Effector memory CD8-positive, alpha-beta T cell (primary cell): ENCODE measurements at regions not wholly inside any gene's neighbourhood (a gene's known extent, or its start where the extent isn't known, plus 50 kb on each side); places are given as distances from the start of the nearest gene placed in this dataset.

Experiments
- ATAC-seq: fragments of 150-1000 bp; cut with Tn5 transposase; replicated peaks from 2 replicates; pipeline ENCODE4 v1.10.0; 2021; ENCODE audit warnings: mild to moderate bottlenecking, moderate library complexity
- DNase-seq, 3 experiments: peaks; one replicate each; pipeline ENCODE4 v3.0.0; 2021
- H3K27ac Mint-ChIP-seq, 2 donors: one replicate each; pipeline ENCODE4 v1.8.0; 2022; ENCODE audit warnings: mild to moderate bottlenecking in 2 of 2, mixed read lengths in 2 of 2, moderate library complexity in 2 of 2
- H3K27me3 Mint-ChIP-seq, 2 donors: one replicate each; pipeline ENCODE4 v1.8.0; 2022; ENCODE audit warnings: mixed read lengths in 2 of 2
- H3K36me3 Mint-ChIP-seq: one replicate; pipeline ENCODE4 v1.8.0; 2022; ENCODE audit warnings: mild to moderate bottlenecking, moderate library complexity, mixed read lengths; ENCODE audit not compliant: insufficient read depth
- H3K4me1 Mint-ChIP-seq, 2 donors: one replicate each; pipeline ENCODE4 v1.8.0; 2022; ENCODE audit warnings: low read depth in 2 of 2, mixed read lengths in 2 of 2
- H3K4me3 Mint-ChIP-seq, 2 donors: one replicate each; pipeline ENCODE4 v1.8.0; 2022; ENCODE audit warnings: mild to moderate bottlenecking in 2 of 2, mixed read lengths in 2 of 2, moderate library complexity in 2 of 2
- H3K9me3 Mint-ChIP-seq, 2 donors: one replicate each; pipeline ENCODE4 v1.8.0; 2022; ENCODE audit warnings: mixed read lengths in 2 of 2

GRCh38 chr2:14944562-14945346, 312.2 kb downstream of the LRATD1 start:
- DNase-seq (no peak), ATAC-seq (no peak)
- Mint-ChIP-seq H3K36me3 (no peaks in the 10 kb centered on the region), H3K27ac (no peak overlapping the region), H3K27me3 (peaks cover 6 to 9% of the 10 kb centered on the region in 2 donors), H3K9me3 (peaks cover 5 to 10% of the 10 kb centered on the region in 2 donors), H3K4me3 (no peak overlapping the region), H3K4me1 (no peaks in the 10 kb centered on the region)

DNA sequence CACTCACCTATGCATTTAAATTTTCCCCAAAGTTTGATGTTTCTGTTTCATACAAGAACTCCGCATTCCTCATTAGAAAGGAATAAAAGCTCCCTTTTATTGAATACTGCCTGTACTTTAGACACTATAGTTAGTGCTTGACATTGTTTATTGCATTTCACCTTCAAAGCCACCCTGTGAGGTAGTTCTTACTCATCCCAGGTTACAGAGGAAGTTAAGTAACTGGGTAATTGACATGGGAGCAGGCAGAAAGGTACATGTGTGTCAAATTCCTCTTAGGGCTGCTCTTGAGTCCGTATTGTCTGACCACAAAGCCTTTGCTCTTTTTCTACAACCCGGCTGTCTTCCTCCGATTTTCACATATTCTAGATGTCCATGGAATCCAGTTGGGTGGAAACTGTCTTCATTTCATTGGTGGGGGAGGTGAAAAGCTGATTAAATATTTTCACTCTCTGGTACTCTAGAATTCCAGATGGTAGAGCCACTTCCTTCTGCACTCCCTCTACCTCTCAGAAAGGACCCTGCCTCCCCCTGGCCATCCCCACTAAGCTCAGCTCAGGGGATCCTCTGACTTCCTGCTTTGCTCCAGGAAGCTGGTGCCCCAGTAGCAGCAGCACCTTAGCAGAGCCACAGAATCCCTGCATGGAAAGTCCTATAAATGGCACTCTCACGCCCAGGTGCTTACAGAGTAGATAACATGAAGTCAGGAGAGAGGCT, 319.2 kb downstream of the LRATD1 start:
- ATAC-seq: no peak
- H3K9me3 Mint-ChIP-seq: peaks cover 1 to 23% of the 10 kb centered on the region in 2 donors
- no peaks in the 10 kb centered on the region for H3K36me3 Mint-ChIP-seq
- no peak overlapping the region for H3K4me3 Mint-ChIP-seq
- H3K27me3 Mint-ChIP-seq: peaks cover 20 to 28% of the 10 kb centered on the region in 2 donors
- no peak overlapping the region for H3K27ac Mint-ChIP-seq
- DNase-seq: no peak
- peaks cover 0 to 4% of the 10 kb centered on the region in 2 donors for H3K4me1 Mint-ChIP-seq

GRCh38 chr2:14952400-14952963, 320.0 kb downstream of the LRATD1 start:
- H3K36me3 Mint-ChIP-seq: no peaks in the 10 kb centered on the region
- peaks cover 20 to 31% of the 10 kb centered on the region in 2 donors for H3K27me3 Mint-ChIP-seq
- no peak for ATAC-seq
- H3K9me3 Mint-ChIP-seq: peaks cover 1 to 23% of the 10 kb centered on the region in 2 donors
- H3K4me1 Mint-ChIP-seq: peaks cover 0 to 4% of the 10 kb centered on the region in 2 donors
- no peak for DNase-seq
- no peak overlapping the region for H3K27ac Mint-ChIP-seq
- H3K4me3 Mint-ChIP-seq: no peak overlapping the region

GRCh38 chr2:14960686-14961324, 328.3 kb downstream of the LRATD1 start:
- DNase-seq (no peak), ATAC-seq (no peak)
- Mint-ChIP-seq H3K36me3 (no peaks in the 10 kb centered on the region), H3K27me3 (peaks cover 15 to 21% of the 10 kb centered on the region in 2 donors), H3K9me3 (peaks cover 0 to 7% of the 10 kb centered on the region in 2 donors), H3K4me3 (no peak overlapping the region), H3K27ac (no peak overlapping the region), H3K4me1 (no peaks in the 10 kb centered on the region)

- Mint-ChIP-seq H3K27ac (no peak overlapping the region), H3K4me1 (no peaks in the 10 kb centered on the region), H3K36me3 (no peaks in the 10 kb centered on the region), H3K4me3 (no peak overlapping the region), H3K27me3 (peaks cover 6 to 19% of the 10 kb centered on the region in 2 donors), H3K9me3 (peaks cover 3 to 7% of the 10 kb centered on the region in 2 donors)
- no peak for DNase-seq
- ATAC-seq: no peak
These were observed 335.2 kb downstream of the LRATD1 start for GRCh38 chr2:14967729-14968128.

- no peak for DNase-seq
- H3K36me3 Mint-ChIP-seq: no peaks in the 10 kb centered on the region
- peaks cover 3 to 7% of the 10 kb centered on the region in 2 donors for H3K9me3 Mint-ChIP-seq
- peaks cover 10 to 13% of the 10 kb centered on the region in 2 donors for H3K27me3 Mint-ChIP-seq
- H3K4me3 Mint-ChIP-seq: no peak overlapping the region
- no peak overlapping the region for H3K27ac Mint-ChIP-seq
- no peak for ATAC-seq
- no peaks in the 10 kb centered on the region for H3K4me1 Mint-ChIP-seq
These were observed 342.9 kb downstream of the LRATD1 start for GRCh38 chr2:14975381-14975780.

GRCh38 chr2:14977021-14977420, 344.5 kb downstream of the LRATD1 start:
- ATAC-seq: no peak

GRCh38 chr2:14978845-14979244, 346.3 kb downstream of the LRATD1 start:
- no peaks in the 10 kb centered on the region for H3K36me3 Mint-ChIP-seq
- H3K4me3 Mint-ChIP-seq: no peak overlapping the region
- DNase-seq (no peak), ATAC-seq (no peak)
- H3K27ac Mint-ChIP-seq: no peak overlapping the region
- H3K27me3 Mint-ChIP-seq: peaks cover 10 to 13% of the 10 kb centered on the region in 2 donors
- no peaks in the 10 kb centered on the region for H3K9me3 Mint-ChIP-seq
- no peaks in the 10 kb centered on the region for H3K4me1 Mint-ChIP-seq

More at GRCh38 chr2:14977021-14977420, 344.5 kb downstream of the LRATD1 start:
- Mint-ChIP-seq H3K4me1 (no peaks in the 10 kb centered on the region), H3K4me3 (no peak overlapping the region), H3K36me3 (no peaks in the 10 kb centered on the region), H3K9me3 (no peaks in the 10 kb centered on the region), H3K27ac (no peak overlapping the region), H3K27me3 (peaks cover 10 to 13% of the 10 kb centered on the region in 2 donors)
- no peak for DNase-seq

DNA sequence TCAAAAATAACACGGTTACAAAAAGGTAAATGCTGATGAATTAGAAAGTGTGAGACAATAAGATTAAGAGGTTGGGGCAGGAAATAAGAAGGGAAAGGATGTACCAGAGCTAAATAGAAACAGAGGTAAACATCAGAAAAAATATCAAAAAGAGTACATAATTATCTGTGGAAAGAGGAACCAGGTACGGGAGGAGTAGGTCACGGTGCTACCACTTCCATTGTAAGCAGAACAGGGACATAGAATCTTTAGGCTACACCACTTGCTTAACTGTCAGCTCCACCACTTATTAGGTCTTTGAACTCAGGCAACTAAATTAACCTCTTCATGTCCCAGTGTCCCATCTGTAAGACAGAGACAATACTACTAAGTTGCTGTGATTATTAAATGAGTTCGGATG, 350.3 kb downstream of the LRATD1 start:
- ATAC-seq: no peak
- peaks cover under 1 to 17% of the 10 kb centered on the region in 2 donors for H3K27me3 Mint-ChIP-seq
- H3K4me3 Mint-ChIP-seq: no peak overlapping the region

DNA sequence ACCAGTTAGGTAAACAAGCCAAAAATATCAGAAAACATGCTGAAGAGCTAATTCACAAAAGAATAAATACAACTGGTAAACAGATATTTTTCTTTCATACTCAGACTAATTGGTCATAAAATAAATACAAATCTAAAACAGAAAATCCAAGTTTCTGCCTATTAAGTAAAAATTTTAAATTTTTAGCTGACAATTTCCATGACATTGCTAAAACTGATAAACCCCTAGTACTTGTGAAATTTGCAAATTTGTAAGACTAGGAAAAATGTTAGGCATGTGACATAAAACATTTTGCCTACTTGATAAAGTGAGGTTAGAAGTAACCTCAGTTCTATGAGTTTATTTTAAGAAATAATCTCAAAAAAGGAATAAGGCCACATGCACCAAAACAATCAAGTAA, 356.1 kb downstream of the LRATD1 start:
- peaks cover 6 to 12% of the 10 kb centered on the region in 2 donors for H3K27me3 Mint-ChIP-seq
- no peak for ATAC-seq
- H3K9me3 Mint-ChIP-seq: no peaks in the 10 kb centered on the region
- no peaks in the 10 kb centered on the region for H3K4me1 Mint-ChIP-seq
- H3K27ac Mint-ChIP-seq: no peak overlapping the region
- no peak overlapping the region for H3K4me3 Mint-ChIP-seq
- H3K36me3 Mint-ChIP-seq: no peaks in the 10 kb centered on the region
- DNase-seq: no peak

More for the DNA sequence above, 350.3 kb downstream of the LRATD1 start:
- H3K36me3 Mint-ChIP-seq: no peaks in the 10 kb centered on the region
- H3K4me1 Mint-ChIP-seq: no peaks in the 10 kb centered on the region
- no peak for DNase-seq
- H3K9me3 Mint-ChIP-seq: no peaks in the 10 kb centered on the region
- H3K27ac Mint-ChIP-seq: no peak overlapping the region

GRCh38 chr2:14991723-14992122, 359.2 kb downstream of the LRATD1 start:
- Mint-ChIP-seq H3K4me1 (no peaks in the 10 kb centered on the region), H3K4me3 (no peak overlapping the region), H3K9me3 (no peaks in the 10 kb centered on the region), H3K36me3 (no peaks in the 10 kb centered on the region), H3K27ac (no peak overlapping the region), H3K27me3 (peaks cover 10 to 13% of the 10 kb centered on the region in 2 donors)
- DNase-seq (no peak), ATAC-seq (no peak)

GRCh38 chr2:14994721-14995120, 362.2 kb downstream of the LRATD1 start:
- no peaks in the 10 kb centered on the region for H3K36me3 Mint-ChIP-seq
- H3K27ac Mint-ChIP-seq: no peak overlapping the region

DNA sequence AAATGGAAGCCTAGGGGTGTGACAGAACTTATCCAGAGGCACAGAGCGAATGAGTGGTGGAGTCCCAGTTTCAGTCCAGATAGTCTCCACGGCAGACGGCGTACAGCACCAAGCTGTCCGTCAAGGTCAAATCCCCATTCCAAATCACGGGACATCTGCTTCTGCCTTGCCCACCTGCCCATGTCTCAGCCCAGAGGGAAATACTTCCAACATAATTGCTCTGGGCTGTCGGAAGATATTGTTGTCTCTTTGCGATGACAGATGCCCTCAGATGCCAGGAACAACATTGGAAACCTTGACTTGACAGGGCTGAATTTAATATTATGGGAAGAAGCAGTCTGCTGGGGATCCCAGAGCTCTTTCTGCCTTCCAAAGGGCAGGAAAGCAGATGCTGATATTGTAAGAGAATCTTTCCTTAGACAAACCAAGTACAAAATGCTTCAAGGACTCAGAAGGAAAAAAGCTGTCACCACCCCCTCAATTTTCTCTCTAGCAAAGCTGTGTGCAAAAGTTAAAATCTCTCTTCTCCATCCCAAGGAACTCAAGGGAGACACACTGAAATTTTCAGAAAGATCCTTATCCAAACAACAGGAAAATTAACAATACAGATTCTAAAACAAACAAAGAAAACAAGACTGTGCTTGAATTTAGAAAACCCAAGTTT, 364.0 kb downstream of the LRATD1 start:
- Mint-ChIP-seq H3K9me3 (no peaks in the 10 kb centered on the region), H3K4me3 (no peak overlapping the region), H3K36me3 (no peaks in the 10 kb centered on the region), H3K4me1 (no peaks in the 10 kb centered on the region), H3K27ac (no peak overlapping the region), H3K27me3 (peaks cover 7 to 10% of the 10 kb centered on the region in 2 donors)
- ATAC-seq (no peak), DNase-seq (no peak)

More at GRCh38 chr2:14994721-14995120, 362.2 kb downstream of the LRATD1 start:
- no peaks in the 10 kb centered on the region for H3K9me3 Mint-ChIP-seq
- ATAC-seq (no peak), DNase-seq (no peak)
- H3K27me3 Mint-ChIP-seq: peaks cover 7 to 10% of the 10 kb centered on the region in 2 donors
- no peaks in the 10 kb centered on the region for H3K4me1 Mint-ChIP-seq
- no peak overlapping the region for H3K4me3 Mint-ChIP-seq
